Fibroblast of skin of left biceps (primary cell): ENCODE measurements at regions not wholly inside any gene's neighbourhood (a gene's known extent, or its start where the extent isn't known, plus 50 kb on each side); places are given as distances from the start of the nearest gene placed in this dataset.

Experiments used
- DNase-seq, 2 experiments: peaks; one replicate each; pipeline ENCODE4 v3.0.0-alpha.2; 2013; ENCODE audit warnings: low read depth in 2 of 2

DNA sequence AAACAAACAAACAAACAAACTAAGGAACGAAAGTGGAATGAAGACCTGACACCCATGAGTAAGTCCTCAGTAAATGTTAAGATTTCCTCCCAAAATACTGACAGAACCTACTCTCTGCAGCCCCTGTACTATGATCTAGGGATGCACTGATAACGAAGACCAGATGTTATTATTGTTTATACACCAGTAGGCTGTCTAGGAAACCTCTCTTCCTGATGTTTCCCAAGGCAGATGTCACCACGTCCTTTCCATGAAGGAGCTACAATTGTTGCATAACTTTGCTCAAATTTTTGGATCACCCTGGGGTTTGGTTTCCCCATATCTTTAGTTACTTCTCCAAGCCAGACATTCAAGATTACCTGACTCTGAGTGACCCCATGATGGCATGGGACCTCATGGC lies 340.7 kb downstream of the MIAT start:
- no peak for DNase-seq

DNA sequence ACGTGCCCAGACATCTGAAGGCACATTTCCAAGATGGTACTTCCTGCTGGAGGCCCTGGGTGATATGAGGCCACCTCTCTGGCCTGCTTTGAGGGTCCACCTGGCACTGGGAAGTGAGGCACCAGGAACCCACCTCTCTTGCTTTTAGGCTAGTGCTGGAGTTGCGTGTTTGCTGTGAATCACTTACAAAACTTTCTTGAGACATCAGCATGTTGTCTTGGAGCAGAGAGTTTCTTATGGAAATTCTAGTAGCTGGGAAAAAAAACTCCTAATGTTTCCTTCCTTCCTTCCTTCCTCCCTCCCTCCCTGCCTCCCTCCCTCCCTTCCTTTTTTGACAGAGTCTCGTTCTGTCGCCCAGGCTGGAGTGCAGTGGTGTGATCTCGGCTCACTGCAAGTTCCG lies 341.3 kb downstream of the MIAT start:
- DNase-seq = no peak

DNA sequence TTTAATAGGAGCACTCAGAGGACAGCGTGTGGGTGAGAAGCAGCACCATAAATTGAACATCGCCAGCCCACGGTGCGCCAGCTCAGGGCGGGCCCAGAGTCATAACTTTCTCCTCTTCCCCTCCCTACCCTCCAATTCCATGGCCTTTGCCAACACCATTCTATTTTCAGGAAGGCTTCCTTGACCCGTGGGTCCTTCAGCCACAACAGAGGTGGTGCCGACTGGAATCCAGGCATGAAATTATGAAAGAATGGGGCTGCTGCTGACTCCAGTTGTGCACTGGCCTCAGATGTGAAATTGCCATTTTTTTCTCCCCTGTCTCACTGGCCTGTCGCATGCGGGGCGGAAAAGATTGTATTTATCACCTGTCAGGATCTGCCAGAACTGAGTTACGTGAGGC lies 345.9 kb downstream of the MIAT start:
- DNase-seq = no peak

DNA sequence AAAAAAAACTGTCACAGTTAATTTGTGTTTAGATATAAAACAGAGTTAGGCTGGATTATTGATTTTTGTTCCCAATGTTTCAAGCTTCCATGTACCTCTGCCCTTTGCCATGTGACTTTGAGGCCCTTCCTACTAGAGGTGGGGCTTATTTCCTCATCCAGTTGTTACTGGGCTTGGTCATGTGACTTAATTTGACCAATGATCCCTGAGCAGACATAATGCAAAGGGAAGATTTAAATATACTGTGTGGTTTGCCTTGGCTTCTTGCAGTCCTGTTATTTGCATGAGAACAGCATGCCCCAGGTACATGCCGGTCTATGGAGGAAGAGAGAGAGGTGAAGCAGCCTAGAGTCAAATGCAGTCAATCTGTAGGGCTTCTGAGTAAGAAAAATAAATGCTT lies 347.0 kb downstream of the MIAT start:
- no peak for DNase-seq

DNA sequence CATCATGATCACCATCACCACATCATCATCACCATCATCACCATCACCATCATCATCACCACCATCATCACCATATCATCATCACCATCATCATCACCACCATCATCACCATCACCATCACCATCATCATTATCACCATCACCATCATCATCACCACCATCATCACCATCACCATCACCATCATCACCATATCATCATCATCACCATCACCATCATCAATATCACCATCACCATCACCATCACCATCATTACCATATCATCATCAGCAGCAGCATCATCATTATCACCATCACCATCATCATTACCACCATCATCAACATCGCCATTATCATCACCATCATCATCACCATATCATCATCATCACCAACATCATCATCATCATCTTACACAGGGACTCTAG lies 351.1 kb downstream of the MIAT start:
- no peak for DNase-seq

DNA sequence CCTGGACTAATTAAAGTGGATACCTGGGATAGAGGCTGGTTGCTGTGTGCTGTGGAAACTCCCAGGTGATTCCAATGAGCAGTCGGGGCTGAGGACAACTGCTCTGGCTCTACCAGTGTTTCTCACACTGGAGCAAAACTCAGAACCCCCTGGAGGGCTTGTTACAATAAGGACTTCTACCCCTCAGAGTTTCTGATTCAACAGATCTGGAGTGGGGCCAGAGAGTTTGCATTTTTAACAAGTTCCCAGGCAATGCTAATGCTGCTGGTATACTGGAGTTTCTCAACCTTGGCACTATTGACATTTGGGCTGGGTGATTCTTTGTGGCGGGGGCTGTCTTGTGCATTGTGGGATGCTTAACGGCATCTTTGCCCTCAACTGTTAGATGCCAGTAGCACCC lies 353.7 kb downstream of the MIAT start:
- DNase-seq = no peak

DNA sequence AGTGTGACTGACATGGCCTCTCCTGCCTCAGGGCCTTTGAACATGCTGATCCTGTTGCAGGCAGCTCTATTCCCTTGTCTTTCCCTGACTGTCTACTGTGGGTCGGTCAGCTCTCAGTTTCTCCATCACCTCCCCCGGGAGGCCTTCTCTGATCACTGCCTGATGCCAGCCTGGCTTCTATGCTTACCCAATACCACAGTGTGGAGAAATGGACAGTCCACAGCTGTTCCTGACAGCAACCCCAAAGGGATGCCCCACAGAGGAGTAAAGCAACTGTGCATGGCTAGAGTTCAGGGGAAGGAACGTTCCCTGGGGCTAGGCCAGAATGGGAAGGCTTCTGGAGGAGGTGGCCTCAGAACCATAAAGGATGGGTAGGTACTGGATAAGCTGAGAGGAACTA lies 354.3 kb downstream of the MIAT start:
- no peak for DNase-seq

DNA sequence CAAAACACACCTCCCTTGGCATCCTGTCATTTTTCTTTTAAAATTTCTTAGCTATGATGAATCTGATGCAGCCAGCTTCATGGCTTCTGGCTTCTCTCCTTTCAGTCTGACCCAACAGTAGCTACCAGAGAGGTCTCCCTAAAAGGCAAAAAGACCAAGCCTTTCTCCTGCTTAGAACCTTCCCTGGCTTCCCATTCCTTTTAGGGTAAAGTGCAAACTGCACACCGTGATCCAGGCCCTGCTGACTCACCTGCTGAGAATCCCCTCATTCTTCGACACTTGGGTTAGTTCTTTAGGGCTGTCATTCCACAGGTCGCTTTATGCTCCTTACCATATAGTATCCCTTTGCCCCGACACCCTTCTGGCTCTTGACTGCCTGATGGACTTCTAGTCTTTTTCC lies 362.4 kb downstream of the MIAT start:
- no peak for DNase-seq

DNA sequence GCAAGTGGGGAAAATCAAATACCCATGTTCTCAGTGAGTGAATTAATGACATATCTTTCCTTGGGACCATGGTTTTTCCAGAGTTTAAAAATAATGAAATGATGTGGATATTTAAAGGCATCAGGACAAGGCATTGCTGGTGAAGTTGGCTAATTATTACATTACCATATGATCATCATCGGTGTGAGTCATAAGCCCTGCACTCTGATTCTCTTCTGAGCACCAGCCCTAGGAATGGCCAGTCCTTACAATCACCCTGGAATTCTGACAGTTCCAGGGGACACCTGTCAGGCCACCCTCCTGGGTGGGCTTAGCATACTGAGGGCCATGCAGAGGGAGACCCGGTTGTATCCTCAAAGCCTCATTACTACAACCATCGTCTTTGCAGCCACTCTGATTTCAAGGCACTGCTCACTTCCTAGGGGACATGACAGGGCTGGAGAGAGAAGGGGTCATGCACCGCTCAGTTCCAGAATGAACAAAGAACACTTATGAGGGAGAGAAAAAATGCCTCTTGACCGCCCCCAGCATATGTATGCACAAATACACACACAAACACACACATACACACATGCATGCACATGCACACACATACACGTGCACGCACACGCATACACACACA lies 365.0 kb downstream of the MIAT start:
- DNase-seq = no peak

DNA sequence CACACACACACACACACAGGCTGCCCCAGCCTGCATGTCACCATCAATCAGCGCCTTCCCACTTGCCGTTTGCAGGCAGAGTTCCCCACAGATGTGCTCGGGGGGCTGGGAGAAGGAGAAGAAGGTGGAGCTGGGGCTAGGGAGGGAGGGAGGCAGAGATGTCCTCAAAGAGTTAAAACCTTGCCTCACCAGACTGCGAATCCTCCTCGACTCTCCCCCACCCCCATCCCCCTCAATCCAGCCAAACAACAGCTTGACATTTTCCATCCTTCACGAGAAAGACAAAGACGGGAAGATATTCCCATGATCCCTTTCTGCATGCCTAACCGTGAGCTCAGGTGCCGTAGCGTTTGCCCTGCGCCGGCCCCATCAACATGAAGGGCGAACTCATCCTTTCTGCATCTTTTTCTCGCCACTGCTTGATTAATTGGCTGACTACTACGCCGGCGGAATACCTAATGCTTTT lies 365.5 kb downstream of the MIAT start:
- DNase-seq = no peak

DNA sequence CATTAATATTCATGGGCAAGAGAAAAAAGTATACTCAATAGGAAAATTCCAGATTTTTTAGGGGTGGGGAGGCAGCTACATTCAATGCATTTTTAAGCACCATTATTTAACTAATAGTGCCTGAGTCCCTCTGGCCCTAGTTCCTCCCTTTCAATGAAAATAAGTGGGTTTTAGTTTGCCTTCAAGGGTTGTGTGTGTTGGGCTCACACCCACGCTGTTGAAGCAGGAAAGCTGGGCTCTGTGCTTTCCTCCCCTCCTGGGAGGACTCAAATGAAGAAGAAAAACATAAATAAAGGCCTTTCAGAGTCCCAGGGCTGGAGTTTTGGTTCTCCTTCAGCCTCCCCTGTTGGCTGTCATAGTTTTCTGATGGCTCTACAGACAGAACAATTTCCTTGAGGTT lies 366.2 kb downstream of the MIAT start:
- no peak for DNase-seq

DNA sequence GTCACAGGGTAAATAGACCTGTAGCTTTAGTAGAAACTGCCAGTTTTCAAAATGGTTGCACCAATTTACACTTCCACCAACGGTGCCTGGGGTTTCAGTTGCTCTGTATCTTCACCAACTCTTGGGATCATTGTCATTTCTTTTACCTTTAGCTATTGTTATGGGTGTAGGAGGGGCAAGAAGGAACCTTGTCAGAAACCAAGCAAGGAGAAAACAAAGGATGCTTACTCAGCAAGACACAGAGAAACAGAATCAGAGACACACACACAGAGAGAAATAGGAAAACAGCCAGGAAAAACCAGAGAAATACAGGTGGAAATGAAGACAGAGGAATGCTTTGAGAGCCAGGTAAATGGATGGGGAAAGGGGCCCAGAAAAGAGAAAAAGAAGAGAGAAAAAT lies 367.6 kb downstream of the MIAT start:
- DNase-seq = no peak

DNA sequence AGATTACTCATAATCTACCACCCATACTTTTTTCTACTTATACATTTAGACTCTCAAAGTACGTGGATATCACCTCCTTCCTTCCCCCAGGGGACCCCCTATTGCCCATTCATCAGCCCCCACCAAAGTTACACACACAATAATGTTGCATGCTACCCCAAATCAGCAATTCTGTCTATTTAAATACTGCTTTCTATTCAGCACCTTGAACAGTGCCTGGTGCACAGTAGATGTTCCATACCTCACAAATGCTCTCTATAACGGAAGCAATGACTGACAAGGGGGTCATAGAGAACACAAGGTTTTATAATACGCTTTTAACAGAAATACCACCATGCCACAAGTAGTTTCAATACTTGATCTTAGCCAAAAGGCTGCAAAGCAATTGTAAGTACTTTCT lies 370.7 kb downstream of the MIAT start:
- no peak for DNase-seq

DNA sequence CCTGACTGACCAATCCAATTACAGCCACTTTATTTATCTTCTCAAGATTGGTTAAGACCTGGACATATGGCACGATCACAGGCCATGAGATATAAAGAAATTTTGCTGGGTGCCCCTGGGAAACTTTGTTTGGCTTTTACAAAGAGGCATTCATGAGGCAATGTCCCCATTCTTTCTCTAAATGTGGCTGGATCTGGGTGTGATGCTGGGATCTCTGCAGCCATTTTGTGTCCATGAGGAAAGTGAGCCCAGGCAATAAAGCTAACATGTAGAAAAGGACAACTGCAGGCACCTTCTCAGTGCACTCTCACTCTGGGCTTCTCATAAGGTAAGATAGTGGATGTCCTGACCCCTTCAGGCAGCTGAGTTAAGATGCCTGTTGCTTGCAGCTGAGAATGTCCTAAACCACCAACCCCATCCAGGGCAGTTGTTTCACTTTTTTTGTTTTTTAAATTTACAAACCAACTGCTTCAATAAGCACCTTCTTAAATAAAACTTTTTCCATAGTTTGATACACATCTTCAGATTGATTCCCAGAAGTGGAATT lies 372.3 kb downstream of the MIAT start:
- no peak for DNase-seq

DNA sequence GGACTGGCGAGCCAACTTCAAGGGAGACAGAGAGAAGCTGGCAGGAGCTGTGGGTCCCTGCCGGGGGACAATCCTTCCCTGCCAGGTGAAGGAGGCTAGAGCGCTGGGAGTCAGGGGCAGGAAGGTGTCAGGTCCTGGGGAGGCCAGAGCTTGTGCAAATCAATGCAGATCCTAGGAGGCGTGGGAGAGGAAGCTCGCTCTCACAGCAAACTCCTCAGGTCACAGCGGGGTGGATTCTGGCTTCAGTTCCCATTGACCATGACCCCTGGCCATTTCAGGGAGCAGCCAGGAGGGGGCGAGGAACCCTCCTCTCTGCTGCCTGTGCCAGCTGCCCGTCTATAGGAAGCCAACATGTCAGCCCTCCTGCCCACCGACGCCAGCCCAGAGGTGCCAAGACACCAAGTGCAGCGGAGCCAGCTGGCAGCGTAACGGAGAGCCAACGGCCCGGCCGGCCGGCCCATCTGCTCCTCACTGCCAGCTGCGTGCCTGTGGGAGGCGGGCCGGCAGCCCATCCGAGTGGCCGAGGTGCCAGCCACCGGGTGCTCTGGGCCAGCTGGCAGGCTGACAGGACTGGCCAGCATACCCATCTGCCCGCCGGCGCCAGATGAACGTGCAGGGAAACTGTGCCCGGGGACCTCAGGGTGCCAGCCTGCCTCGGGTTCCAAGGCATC lies 374.8 kb downstream of the MIAT start:
- no peak for DNase-seq

DNA sequence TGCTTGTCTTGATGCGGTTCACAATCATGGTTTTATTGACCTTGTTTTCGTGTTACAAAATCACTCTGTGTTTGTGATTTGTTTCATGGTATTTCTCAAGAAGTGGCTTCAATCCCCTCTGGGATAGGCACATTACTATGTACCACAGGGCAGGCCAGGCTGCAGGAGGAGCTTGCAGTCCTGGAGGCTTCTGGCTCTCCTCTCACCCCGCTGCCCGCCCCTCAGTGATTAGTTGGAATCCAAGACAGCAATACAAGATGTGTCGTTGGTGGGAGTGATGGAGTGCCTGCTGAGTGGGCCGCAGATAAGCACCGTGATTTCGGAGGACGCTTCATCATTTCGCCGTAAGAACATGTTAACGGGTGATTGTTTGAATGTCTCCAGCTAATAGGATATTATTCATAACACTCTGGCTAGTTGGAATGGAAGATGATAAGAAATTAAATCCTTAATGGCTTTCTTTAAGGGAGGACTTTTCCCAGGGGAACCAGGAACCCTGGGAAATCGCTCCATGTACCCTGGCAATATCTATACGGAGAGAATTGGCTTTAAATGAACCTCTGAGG lies 384.4 kb downstream of the MIAT start:
- no peak for DNase-seq

DNA sequence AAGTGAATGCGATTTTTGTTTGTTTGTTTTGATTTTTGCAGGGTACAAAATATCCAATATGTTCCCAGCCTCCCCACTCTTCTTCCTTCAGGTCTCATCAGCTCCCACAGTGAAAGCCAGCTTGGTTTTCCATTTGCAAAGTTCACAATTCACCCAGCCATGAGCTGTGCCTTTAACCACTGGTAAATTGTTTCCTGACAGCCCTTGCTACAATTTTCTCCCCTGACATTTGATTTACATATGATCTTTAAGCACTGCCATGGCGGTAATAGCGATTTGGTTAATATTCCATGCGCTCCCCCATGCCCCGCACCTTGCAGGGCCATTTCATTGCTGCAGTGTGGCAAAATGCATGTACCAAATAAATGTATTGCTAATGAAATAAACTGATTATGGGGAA lies 385.9 kb downstream of the MIAT start:
- no peak for DNase-seq

DNA sequence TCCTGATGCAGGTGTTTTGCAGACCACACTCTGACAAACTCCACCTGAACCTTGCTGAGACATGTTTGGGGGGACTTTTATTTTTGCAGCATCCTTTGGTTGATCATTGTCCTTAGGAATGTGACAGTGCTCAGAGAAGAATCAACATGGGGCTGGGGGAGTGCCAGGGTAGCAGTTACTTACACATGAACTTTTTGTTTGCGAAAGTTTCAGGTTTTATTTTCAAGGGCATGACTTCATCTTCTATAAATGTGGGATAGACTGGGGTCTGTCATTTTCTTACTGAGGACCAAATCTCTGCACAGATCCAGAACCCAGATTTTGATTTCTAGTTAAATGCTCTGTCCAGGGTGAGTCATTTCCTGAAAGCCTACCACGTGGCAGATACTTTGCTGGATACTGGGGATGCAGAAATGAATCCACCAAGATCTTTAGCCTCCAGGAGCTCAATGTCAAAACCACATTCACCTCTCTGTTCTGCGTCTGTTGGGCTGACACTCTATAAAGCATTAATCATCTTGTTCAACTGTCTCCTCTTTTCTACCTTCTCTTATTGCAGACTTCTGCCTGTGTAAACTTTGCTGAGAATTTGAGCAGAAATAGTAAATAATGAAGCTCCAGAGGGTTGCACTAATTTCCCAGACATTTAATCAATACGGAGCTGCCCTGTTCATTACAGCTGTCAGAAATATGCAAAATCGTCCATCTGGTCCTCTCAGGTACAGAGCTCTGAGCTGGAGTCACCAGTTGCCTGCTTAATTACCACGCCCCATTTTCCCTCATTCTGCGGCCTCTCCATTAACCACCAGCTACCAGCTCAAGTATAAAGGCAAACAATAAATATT lies 387.9 kb downstream of the MIAT start:
- peak; percentile 40 for DNase-seq

DNA sequence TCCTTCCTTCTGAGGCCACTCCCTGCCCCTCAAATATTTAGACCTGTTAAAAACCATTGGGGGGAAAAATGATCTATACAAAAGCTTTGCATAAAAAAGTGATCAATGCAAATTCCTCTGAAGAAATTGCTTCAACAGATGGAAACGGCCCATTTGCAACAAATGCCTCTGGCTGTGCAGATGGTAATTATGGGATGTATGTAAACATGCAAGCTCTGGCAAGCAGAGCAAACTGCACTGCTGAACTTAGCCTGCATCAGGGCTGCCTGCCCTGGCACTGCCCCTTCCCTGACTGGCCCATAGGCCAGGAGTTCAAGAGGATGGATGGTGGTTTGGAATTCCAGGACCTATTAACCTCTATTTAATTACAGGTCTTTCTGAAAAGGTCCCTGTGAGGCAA lies 388.7 kb downstream of the MIAT start:
- DNase-seq = no peak

DNA sequence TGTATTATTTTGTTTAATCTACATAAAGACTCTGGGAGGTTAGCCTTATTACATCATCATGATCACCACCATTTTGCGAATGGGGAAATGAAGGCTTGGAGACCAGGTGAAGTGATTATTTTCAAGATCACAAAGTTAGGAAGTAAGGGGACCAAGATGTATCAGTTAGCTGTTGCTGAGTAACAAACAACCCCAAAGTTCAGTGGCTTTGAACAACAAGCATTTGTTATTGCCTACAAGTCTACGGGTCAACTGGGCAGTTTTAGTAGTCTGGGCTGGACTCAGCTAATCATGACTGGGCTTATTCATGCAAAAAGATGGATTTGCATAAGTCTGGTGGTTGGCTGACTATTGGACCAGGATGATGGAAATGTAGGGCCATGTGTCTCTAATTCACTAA lies 389.2 kb downstream of the MIAT start:
- no peak for DNase-seq

DNA sequence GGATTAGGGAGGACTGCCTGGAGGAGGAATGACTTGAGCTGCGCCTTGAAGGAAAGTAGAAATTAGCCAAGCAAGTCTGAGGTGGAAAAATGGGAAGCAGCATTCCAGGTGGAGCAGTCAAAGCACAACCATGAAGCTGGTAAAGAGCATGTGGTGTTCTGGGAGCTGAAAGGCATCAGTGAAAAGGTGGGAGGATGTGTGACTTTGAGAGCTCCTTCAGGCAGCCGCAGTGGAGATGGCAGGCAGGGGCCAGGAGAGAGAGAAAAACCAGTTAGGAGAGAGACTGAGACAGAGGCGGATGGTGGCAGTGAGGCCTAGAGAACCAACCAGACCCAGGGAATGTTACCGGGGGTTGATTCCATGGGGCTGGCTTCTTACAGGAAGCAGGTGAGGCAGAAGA lies 393.4 kb downstream of the MIAT start:
- no peak for DNase-seq

DNA sequence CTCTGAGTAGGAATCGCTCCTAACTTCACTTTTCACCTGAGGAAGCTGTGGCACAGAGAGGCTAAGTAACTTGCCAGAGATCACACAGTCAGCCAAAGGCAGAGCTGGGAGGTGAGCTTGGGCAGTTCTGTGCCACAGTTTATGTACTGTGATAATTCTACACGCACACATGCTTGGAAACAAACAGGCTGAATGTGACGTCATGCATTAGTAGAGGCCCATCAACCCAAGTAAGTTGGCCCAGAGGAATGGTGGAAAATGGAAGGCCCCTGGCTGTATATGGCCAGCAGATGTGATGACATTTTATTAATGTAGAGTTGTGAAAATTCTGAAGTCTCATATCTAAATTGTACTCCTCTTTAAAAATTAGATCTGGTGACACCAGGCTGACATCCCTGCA lies 394.0 kb downstream of the MIAT start:
- DNase-seq = no peak
